ENCODE measurements at regions not wholly inside any gene's neighbourhood (a gene's known extent, or its start where the extent isn't known, plus 50 kb on each side); places are given as distances from the start of the nearest gene placed in this dataset.
"Not testable (repeated sequence)": the region's sequence is repeated elsewhere in the genome, so short reads cannot be mapped to it uniquely, and the experiment has no call there.

GRCh38 chr10:44249490-44249889 lies 135.4 kb downstream of the CXCL12 start (continued):
- TF ChIP-seq RXRA (IDR thresholded peaks at IDR 0.05; ENCODE audit: borderline replicate concordance, low read depth) (no peak), JUND (IDR thresholded peaks at IDR 0.05) (no peak), GABPA (IDR thresholded peaks at IDR 0.05; ENCODE audit: low read depth) (no peak), ELF1 (IDR thresholded peaks at IDR 0.05) (no peak), NFIC (IDR thresholded peaks at IDR 0.05; ENCODE audit: borderline replicate concordance) (no peak)
- TF ChIP-seq, protein P1, sequence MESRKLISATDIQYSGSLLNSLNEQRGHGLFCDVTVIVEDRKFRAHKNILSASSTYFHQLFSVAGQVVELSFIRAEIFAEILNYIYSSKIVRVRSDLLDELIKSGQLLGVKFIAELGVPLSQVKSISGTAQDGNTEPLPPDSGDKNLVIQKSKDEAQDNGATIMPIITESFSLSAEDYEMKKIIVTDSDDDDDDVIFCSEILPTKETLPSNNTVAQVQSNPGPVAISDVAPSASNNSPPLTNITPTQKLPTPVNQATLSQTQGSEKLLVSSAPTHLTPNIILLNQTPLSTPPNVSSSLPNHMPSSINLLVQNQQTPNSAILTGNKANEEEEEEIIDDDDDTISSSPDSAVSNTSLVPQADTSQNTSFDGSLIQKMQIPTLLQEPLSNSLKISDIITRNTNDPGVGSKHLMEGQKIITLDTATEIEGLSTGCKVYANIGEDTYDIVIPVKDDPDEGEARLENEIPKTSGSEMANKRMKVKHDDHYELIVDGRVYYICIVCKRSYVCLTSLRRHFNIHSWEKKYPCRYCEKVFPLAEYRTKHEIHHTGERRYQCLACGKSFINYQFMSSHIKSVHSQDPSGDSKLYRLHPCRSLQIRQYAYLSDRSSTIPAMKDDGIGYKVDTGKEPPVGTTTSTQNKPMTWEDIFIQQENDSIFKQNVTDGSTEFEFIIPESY (IDR thresholded peaks at IDR 0.05; ENCODE audit: borderline replicate concordance, low read depth) = no peak
- TF ChIP-seq, protein P2, sequence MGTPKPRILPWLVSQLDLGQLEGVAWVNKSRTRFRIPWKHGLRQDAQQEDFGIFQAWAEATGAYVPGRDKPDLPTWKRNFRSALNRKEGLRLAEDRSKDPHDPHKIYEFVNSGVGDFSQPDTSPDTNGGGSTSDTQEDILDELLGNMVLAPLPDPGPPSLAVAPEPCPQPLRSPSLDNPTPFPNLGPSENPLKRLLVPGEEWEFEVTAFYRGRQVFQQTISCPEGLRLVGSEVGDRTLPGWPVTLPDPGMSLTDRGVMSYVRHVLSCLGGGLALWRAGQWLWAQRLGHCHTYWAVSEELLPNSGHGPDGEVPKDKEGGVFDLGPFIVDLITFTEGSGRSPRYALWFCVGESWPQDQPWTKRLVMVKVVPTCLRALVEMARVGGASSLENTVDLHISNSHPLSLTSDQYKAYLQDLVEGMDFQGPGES (IDR thresholded peaks at IDR 0.05; ENCODE audit: low read depth, low read length) = no peak

DNA sequence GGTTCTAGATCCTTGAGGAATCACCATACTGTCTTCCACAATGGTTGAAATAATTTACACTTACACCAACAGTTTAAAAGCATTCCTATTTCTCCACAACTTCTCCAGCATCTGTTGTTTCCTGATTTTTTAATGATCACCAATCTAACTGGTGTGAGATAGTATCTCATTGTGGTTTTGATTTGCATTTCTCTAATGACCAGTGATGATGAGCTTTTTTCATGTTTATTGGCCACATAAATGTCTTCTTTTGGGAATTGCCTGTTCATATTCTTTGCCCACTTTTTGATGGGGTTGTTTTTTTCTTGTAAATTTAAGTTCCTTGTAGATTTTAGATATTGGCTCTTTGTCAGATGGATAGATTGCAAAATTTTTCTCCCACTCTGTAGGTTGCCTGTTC lies 138.2 kb downstream of the CXCL12 start:
- H4K20me1 ChIP-seq (ENCODE audit: insufficient read depth); DNase-seq; POLR2A ChIA-PET: not testable (repeated sequence)

GRCh38 chr10:44246287-44246686 lies 138.6 kb downstream of the CXCL12 start:
- H3K4me1 ChIP-seq (ENCODE audit: control insufficient read depth in 1 of 2, insufficient read depth in 2 of 2, low read depth in 1 of 2, low read length in 1 of 2); H3K9ac ChIP-seq; H3K9me3 ChIP-seq; H3K27ac ChIP-seq (ENCODE audit: low read depth in 2 of 2, low read length in 1 of 2); POLR2A ChIA-PET; CTCF ChIA-PET; H3K36me3 ChIP-seq (replicated peaks in 1 of 2; ENCODE audit: control insufficient read depth in 1 of 2, insufficient read depth in 2 of 2, low read length in 1 of 2); DNase-seq; H2AFZ ChIP-seq (ENCODE audit: low read depth); H3K27me3 ChIP-seq (ENCODE audit: insufficient read depth); H3K4me2 ChIP-seq; H4K20me1 ChIP-seq (ENCODE audit: insufficient read depth); H3K79me2 ChIP-seq (ENCODE audit: insufficient read depth); H3K4me3 ChIP-seq (ENCODE audit: low read depth in 2 of 2, low read length in 1 of 2); H3K9me2 ChIP-seq; H3F3A ChIP-seq (replicated peaks; ENCODE audit: insufficient read depth): not testable (repeated sequence)
- 40% methylated on average over 2 of the region's 2 CpGs for WGBS (ENCODE audit: low lambda C conversion rate)

More for the DNA sequence above, 138.2 kb downstream of the CXCL12 start:
- H3K4me2 ChIP-seq; H2AFZ ChIP-seq (ENCODE audit: low read depth); H3K4me3 ChIP-seq (ENCODE audit: low read depth in 2 of 2, low read length in 1 of 2); CTCF ChIA-PET; H3K79me2 ChIP-seq (ENCODE audit: insufficient read depth); H3K4me1 ChIP-seq (ENCODE audit: control insufficient read depth in 1 of 2, insufficient read depth in 2 of 2, low read depth in 1 of 2, low read length in 1 of 2); H3K9me2 ChIP-seq; H3F3A ChIP-seq (replicated peaks; ENCODE audit: insufficient read depth); H3K36me3 ChIP-seq (replicated peaks in 1 of 2; ENCODE audit: control insufficient read depth in 1 of 2, insufficient read depth in 2 of 2, low read length in 1 of 2); H3K9ac ChIP-seq; H3K9me3 ChIP-seq; H3K27ac ChIP-seq (ENCODE audit: low read depth in 2 of 2, low read length in 1 of 2); H3K27me3 ChIP-seq (ENCODE audit: insufficient read depth): not testable (repeated sequence)

- Histone ChIP-seq H3K79me2 (ENCODE audit: insufficient read depth) (no peaks in the 10 kb centered on the region), H3K9me2 (no peaks in the 10 kb centered on the region), H3K36me3 (replicated peaks in 1 of 2; ENCODE audit: control insufficient read depth in 1 of 2, insufficient read depth in 2 of 2, low read length in 1 of 2) (no peaks in the 10 kb centered on the region), H3K4me3 (ENCODE audit: low read depth in 2 of 2, low read length in 1 of 2) (no peak overlapping the region), H3F3A (replicated peaks; ENCODE audit: insufficient read depth) (no peaks in the 10 kb centered on the region), H3K27me3 (ENCODE audit: insufficient read depth) (no peaks in the 10 kb centered on the region), H2AFZ (ENCODE audit: low read depth) (no peak overlapping the region), H4K20me1 (ENCODE audit: insufficient read depth) (no peaks in the 10 kb centered on the region), H3K9ac (no peak overlapping the region), H3K9me3 (no peaks in the 10 kb centered on the region), H3K4me2 (no peak overlapping the region), H3K27ac (ENCODE audit: low read depth in 2 of 2, low read length in 1 of 2) (no peak overlapping the region), H3K4me1 (ENCODE audit: control insufficient read depth in 1 of 2, insufficient read depth in 2 of 2, low read depth in 1 of 2, low read length in 1 of 2) (no peaks in the 10 kb centered on the region)
- WGBS (ENCODE audit: low lambda C conversion rate) = 18% methylated on average over 1 of the region's 1 CpG
- CTCF ChIA-PET = no interaction called here
- no peak for TF ChIP-seq SIN3A (IDR thresholded peaks at IDR 0.05; ENCODE audit: borderline replicate concordance, low read depth, low read length)
- no peak for TF ChIP-seq TAF1 (IDR thresholded peaks at IDR 0.05; ENCODE audit: borderline replicate concordance, low read depth, low read length)
- no peak for TF ChIP-seq ELF1 (IDR thresholded peaks at IDR 0.05)
- no peak for TF ChIP-seq CTCF (IDR thresholded peaks at IDR 0.05)
- no peak for TF ChIP-seq EZH2phosphoT487 (IDR thresholded peaks at IDR 0.05; ENCODE audit: borderline replicate concordance, low read depth)
- TF ChIP-seq TCF12 (IDR thresholded peaks at IDR 0.05) = no peak
- no peak for DNase-seq
- POLR2A ChIA-PET = no interaction called here
These were observed 139.3 kb downstream of the CXCL12 start for GRCh38 chr10:44245601-44245938.
